ENCODE measurements at regions not wholly inside any gene's neighbourhood (a gene's known extent, or its start where the extent isn't known, plus 50 kb on each side); places are given as distances from the start of the nearest gene placed in this dataset.

DNA sequence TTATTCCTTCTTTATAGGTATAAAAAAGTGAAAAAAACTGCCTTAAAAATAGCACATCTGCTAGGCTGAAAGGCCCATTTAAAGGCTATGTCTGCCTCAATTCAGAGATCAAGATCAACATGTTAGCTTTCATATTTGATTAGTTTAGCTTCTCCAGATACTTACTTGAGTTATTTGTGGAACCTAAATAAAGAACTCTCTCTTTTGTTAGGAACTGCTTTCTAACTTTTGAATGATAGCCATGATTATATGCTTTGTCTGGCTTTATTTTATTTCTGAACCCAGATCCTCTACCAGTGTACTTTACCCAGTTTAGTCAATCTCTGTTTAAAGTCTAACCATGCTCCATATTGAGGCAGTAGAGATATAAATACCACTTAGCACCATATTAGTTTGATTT lies 515.5 kb upstream of the SEMA3D start:
- no peak overlapping the region for H3K23ac ChIP-seq (ENCODE audit: low read length)
- no peak overlapping the region for H3K4me2 ChIP-seq (ENCODE audit: low read length)
- no peak overlapping the region for H3K4ac ChIP-seq (ENCODE audit: low read depth, low read length)
- H3K27ac ChIP-seq (ENCODE audit: low read depth, low read length) = no peak overlapping the region
- H2BK120ac ChIP-seq (ENCODE audit: low read depth, low read length) = no peak overlapping the region
- H3K79me2 ChIP-seq (ENCODE audit: control insufficient read depth, insufficient read depth, low read length) = no peaks in the 10 kb centered on the region
- H3K56ac ChIP-seq (ENCODE audit: low read length) = no peak overlapping the region
- no peaks in the 10 kb centered on the region for H3K4me1 ChIP-seq (ENCODE audit: control insufficient read depth, low read depth, low read length)
- H4K5ac ChIP-seq (ENCODE audit: low read length) = no peak overlapping the region
- H3K36me3 ChIP-seq (ENCODE audit: control insufficient read depth, insufficient read depth, low read length) = no peaks in the 10 kb centered on the region
- no peak for DNase-seq
- H2BK15ac ChIP-seq (replicated peaks; ENCODE audit: low read depth) = no peak overlapping the region
- H3K27me3 ChIP-seq (ENCODE audit: insufficient read depth, low read length, poor library complexity) = no peaks in the 10 kb centered on the region
- H3K18ac ChIP-seq (ENCODE audit: low read length) = no peak overlapping the region
- H3K9ac ChIP-seq (ENCODE audit: low read length) = no peak overlapping the region
- no peak overlapping the region for H2BK5ac ChIP-seq (ENCODE audit: low read length)
- H4K8ac ChIP-seq (ENCODE audit: low read depth, low read length) = no peak overlapping the region
- H3K4me3 ChIP-seq (ENCODE audit: low read length) = no peak overlapping the region
- no peaks in the 10 kb centered on the region for H3K79me1 ChIP-seq (ENCODE audit: low read length)
- no peak overlapping the region for H2AK5ac ChIP-seq (ENCODE audit: low read length)

DNA sequence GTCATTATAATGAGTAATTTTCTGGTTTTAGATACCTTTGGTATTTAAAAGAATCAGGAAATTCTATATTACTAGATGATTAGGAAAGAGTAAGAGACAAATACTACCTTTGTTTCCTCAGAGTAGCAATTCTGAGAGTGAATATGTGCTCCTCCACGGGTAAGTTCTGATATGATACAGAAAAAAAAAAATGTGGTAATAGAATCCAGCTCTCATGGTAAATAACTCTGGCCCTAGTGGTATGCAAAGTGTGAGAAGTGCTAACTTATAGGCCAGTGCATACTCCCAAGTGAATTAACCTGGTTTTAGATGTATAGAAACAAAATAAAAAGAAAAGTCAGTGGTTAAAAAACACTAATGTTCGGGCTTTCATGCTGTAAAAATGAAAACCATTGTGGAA lies 512.6 kb upstream of the SEMA3D start:
- H3K4me3 ChIP-seq (ENCODE audit: low read length) = no peak overlapping the region
- H3K79me2 ChIP-seq (ENCODE audit: control insufficient read depth, insufficient read depth, low read length) = no peaks in the 10 kb centered on the region
- WGBS (ENCODE audit: extremely low coverage, insufficient coverage, low lambda C conversion rate) = no CpG with 5 or more reads among the region's 2 CpGs
- H3K56ac ChIP-seq (ENCODE audit: low read length) = no peak overlapping the region
- no peak overlapping the region for H4K5ac ChIP-seq (ENCODE audit: low read length)
- no peaks in the 10 kb centered on the region for H3K36me3 ChIP-seq (ENCODE audit: control insufficient read depth, insufficient read depth, low read length)
- no peak overlapping the region for H2BK120ac ChIP-seq (ENCODE audit: low read depth, low read length)
- H2BK5ac ChIP-seq (ENCODE audit: low read length) = no peak overlapping the region
- no peak overlapping the region for H3K27ac ChIP-seq (ENCODE audit: low read depth, low read length)
- no peak overlapping the region for H3K4me2 ChIP-seq (ENCODE audit: low read length)
- no peak overlapping the region for H3K18ac ChIP-seq (ENCODE audit: low read length)
- H4K8ac ChIP-seq (ENCODE audit: low read depth, low read length) = no peak overlapping the region
- H3K79me1 ChIP-seq (ENCODE audit: low read length) = no peaks in the 10 kb centered on the region
- H3K23ac ChIP-seq (ENCODE audit: low read length) = no peak overlapping the region
- no peak overlapping the region for H3K4ac ChIP-seq (ENCODE audit: low read depth, low read length)
- no peak overlapping the region for H2AK5ac ChIP-seq (ENCODE audit: low read length)
- H3K4me1 ChIP-seq (ENCODE audit: control insufficient read depth, low read depth, low read length) = no peaks in the 10 kb centered on the region
- no peak for DNase-seq
- H3K27me3 ChIP-seq (ENCODE audit: insufficient read depth, low read length, poor library complexity) = no peaks in the 10 kb centered on the region
- H2BK15ac ChIP-seq (replicated peaks; ENCODE audit: low read depth) = no peak overlapping the region
- H3K9ac ChIP-seq (ENCODE audit: low read length) = no peak overlapping the region

DNA sequence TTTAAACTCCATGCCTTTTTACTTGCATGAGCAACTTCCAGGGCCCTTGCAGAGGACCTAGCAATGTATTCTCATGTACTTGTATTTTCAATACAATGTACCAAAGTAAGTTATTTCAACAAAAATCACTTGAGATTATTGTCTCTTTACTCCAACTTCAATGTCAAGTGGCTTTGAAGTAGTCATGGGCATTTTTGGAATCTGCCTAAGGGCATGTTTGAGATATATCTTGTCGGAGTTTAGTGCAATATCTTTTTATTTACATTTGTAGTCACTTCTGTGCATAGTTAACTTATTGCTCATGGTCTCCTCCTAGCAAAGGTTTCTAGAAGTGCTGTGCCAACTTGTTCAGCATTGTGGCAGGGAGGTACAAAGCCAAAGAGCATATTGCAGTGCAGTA lies 508.7 kb upstream of the SEMA3D start:
- DNase-seq = no peak
- H2BK120ac ChIP-seq (ENCODE audit: low read depth, low read length) = no peak overlapping the region
- no peaks in the 10 kb centered on the region for H3K4me1 ChIP-seq (ENCODE audit: control insufficient read depth, low read depth, low read length)
- WGBS (ENCODE audit: extremely low coverage, insufficient coverage, low lambda C conversion rate) = no CpG with 5 or more reads among the region's 1 CpG
- no peak overlapping the region for H3K27ac ChIP-seq (ENCODE audit: low read depth, low read length)
- no peak overlapping the region for H3K4ac ChIP-seq (ENCODE audit: low read depth, low read length)
- no peaks in the 10 kb centered on the region for H3K79me2 ChIP-seq (ENCODE audit: control insufficient read depth, insufficient read depth, low read length)
- no peak overlapping the region for H4K5ac ChIP-seq (ENCODE audit: low read length)
- H3K4me2 ChIP-seq (ENCODE audit: low read length) = no peak overlapping the region
- no peaks in the 10 kb centered on the region for H3K27me3 ChIP-seq (ENCODE audit: insufficient read depth, low read length, poor library complexity)
- H2BK5ac ChIP-seq (ENCODE audit: low read length) = no peak overlapping the region
- H3K4me3 ChIP-seq (ENCODE audit: low read length) = no peak overlapping the region
- H3K9ac ChIP-seq (ENCODE audit: low read length) = no peak overlapping the region
- no peaks in the 10 kb centered on the region for H3K36me3 ChIP-seq (ENCODE audit: control insufficient read depth, insufficient read depth, low read length)
- no peak overlapping the region for H4K8ac ChIP-seq (ENCODE audit: low read depth, low read length)
- no peak overlapping the region for H3K23ac ChIP-seq (ENCODE audit: low read length)
- H3K79me1 ChIP-seq (ENCODE audit: low read length) = no peaks in the 10 kb centered on the region
- H2BK15ac ChIP-seq (replicated peaks; ENCODE audit: low read depth) = no peak overlapping the region
- no peak overlapping the region for H3K18ac ChIP-seq (ENCODE audit: low read length)
- H3K56ac ChIP-seq (ENCODE audit: low read length) = no peak overlapping the region
- no peak overlapping the region for H2AK5ac ChIP-seq (ENCODE audit: low read length)

DNA sequence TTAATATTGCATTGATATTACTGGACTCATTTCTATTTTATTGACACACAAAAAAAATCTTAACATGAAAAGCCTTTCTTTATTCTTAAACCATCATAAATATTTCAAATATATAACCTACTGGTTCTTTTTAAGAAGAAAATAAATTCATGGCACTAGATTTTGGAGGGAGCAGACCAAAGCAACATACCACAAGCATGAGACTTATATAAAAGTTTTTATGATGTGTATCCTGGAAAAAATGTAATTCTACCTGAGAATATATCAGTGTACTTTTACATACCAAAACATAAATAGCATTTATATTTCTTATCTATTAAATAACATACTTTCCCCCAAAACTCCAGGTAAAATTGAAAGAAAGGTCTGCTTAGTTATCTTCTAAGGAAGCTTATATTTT lies 508.2 kb upstream of the SEMA3D start:
- Histone ChIP-seq H3K4ac (ENCODE audit: low read depth, low read length) (no peak overlapping the region), H3K27me3 (ENCODE audit: insufficient read depth, low read length, poor library complexity) (no peaks in the 10 kb centered on the region), H3K27ac (ENCODE audit: low read depth, low read length) (no peak overlapping the region), H3K4me1 (ENCODE audit: control insufficient read depth, low read depth, low read length) (no peaks in the 10 kb centered on the region), H2BK15ac (replicated peaks; ENCODE audit: low read depth) (no peak overlapping the region), H4K8ac (ENCODE audit: low read depth, low read length) (no peak overlapping the region), H3K36me3 (ENCODE audit: control insufficient read depth, insufficient read depth, low read length) (no peaks in the 10 kb centered on the region), H3K56ac (ENCODE audit: low read length) (no peak overlapping the region), H2BK5ac (ENCODE audit: low read length) (no peak overlapping the region), H4K5ac (ENCODE audit: low read length) (no peak overlapping the region), H3K4me2 (ENCODE audit: low read length) (no peak overlapping the region), H3K23ac (ENCODE audit: low read length) (no peak overlapping the region), H2BK120ac (ENCODE audit: low read depth, low read length) (no peak overlapping the region), H3K18ac (ENCODE audit: low read length) (no peak overlapping the region), H3K4me3 (ENCODE audit: low read length) (no peak overlapping the region), H3K79me1 (ENCODE audit: low read length) (no peaks in the 10 kb centered on the region), H3K9ac (ENCODE audit: low read length) (no peak overlapping the region), H3K79me2 (ENCODE audit: control insufficient read depth, insufficient read depth, low read length) (no peaks in the 10 kb centered on the region), H2AK5ac (ENCODE audit: low read length) (no peak overlapping the region)
- DNase-seq = no peak

DNA sequence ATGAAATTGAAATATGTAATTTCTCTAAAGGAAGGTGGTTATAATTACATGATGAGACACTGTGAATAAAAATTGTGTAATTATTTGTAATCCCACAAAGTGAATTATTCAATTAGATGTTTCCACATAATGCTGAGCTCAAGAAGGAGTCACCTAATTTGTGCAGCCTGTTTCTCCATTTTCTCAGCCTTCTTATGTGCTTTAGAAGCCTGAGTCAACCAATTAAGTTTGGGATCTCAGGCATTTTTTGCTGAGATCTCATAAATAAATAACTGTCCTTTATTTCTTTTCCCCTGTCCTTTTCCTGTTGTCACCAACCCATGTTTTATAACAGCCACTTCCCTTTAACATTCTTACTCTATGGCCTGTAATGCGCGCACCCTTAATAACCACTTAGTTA lies 506.5 kb upstream of the SEMA3D start:
- Histone ChIP-seq H3K4me3 (ENCODE audit: low read length) (no peak overlapping the region), H3K18ac (ENCODE audit: low read length) (no peak overlapping the region), H3K36me3 (ENCODE audit: control insufficient read depth, insufficient read depth, low read length) (no peaks in the 10 kb centered on the region), H3K27me3 (ENCODE audit: insufficient read depth, low read length, poor library complexity) (no peaks in the 10 kb centered on the region), H2BK120ac (ENCODE audit: low read depth, low read length) (no peak overlapping the region), H4K8ac (ENCODE audit: low read depth, low read length) (no peak overlapping the region), H3K4me1 (ENCODE audit: control insufficient read depth, low read depth, low read length) (no peaks in the 10 kb centered on the region), H3K79me2 (ENCODE audit: control insufficient read depth, insufficient read depth, low read length) (no peaks in the 10 kb centered on the region), H4K5ac (ENCODE audit: low read length) (no peak overlapping the region), H3K23ac (ENCODE audit: low read length) (no peak overlapping the region), H2AK5ac (ENCODE audit: low read length) (no peak overlapping the region), H3K27ac (ENCODE audit: low read depth, low read length) (no peak overlapping the region), H2BK5ac (ENCODE audit: low read length) (no peak overlapping the region), H3K9ac (ENCODE audit: low read length) (no peak overlapping the region), H3K4ac (ENCODE audit: low read depth, low read length) (no peak overlapping the region), H3K79me1 (ENCODE audit: low read length) (no peaks in the 10 kb centered on the region), H2BK15ac (replicated peaks; ENCODE audit: low read depth) (no peak overlapping the region), H3K4me2 (ENCODE audit: low read length) (no peak overlapping the region), H3K56ac (ENCODE audit: low read length) (no peak overlapping the region)
- DNase-seq = no peak
- WGBS (ENCODE audit: extremely low coverage, insufficient coverage, low lambda C conversion rate) = no CpG with 5 or more reads among the region's 2 CpGs

DNA sequence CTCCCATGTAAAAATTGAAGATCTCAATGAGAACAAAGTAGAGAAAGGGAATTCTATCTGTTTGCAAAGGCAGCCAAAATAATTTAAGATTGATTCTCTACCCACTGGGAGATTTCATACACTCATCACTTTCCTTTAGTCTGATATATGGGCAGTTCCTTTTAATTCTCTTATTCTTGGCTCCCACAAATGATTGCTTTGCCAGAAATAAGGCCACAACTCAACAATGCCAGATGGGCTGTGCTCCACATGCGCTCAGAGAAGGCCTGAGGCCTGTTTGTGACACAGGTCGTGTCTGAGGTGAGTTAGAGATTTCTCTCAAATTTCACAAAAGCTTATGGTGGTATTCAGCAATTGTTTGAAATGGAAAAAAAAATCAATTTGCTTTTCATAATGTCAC lies 501.9 kb upstream of the SEMA3D start:
- Histone ChIP-seq H3K27ac (ENCODE audit: low read depth, low read length) (no peak overlapping the region), H4K8ac (ENCODE audit: low read depth, low read length) (no peak overlapping the region), H3K36me3 (ENCODE audit: control insufficient read depth, insufficient read depth, low read length) (no peaks in the 10 kb centered on the region), H3K23ac (ENCODE audit: low read length) (no peak overlapping the region), H3K4me1 (ENCODE audit: control insufficient read depth, low read depth, low read length) (no peaks in the 10 kb centered on the region), H4K5ac (ENCODE audit: low read length) (no peak overlapping the region), H3K9ac (ENCODE audit: low read length) (no peak overlapping the region), H3K4ac (ENCODE audit: low read depth, low read length) (no peak overlapping the region), H3K79me1 (ENCODE audit: low read length) (no peaks in the 10 kb centered on the region), H3K4me2 (ENCODE audit: low read length) (no peak overlapping the region), H2BK120ac (ENCODE audit: low read depth, low read length) (no peak overlapping the region), H3K4me3 (ENCODE audit: low read length) (no peak overlapping the region), H2BK5ac (ENCODE audit: low read length) (no peak overlapping the region), H3K27me3 (ENCODE audit: insufficient read depth, low read length, poor library complexity) (no peaks in the 10 kb centered on the region), H2BK15ac (replicated peaks; ENCODE audit: low read depth) (no peak overlapping the region), H2AK5ac (ENCODE audit: low read length) (no peak overlapping the region), H3K79me2 (ENCODE audit: control insufficient read depth, insufficient read depth, low read length) (no peaks in the 10 kb centered on the region), H3K56ac (ENCODE audit: low read length) (no peak overlapping the region), H3K18ac (ENCODE audit: low read length) (no peak overlapping the region)
- DNase-seq = no peak
- no CpG with 5 or more reads among the region's 2 CpGs for WGBS (ENCODE audit: extremely low coverage, insufficient coverage, low lambda C conversion rate)
